Parathyroid adenoma (tissue), 2 donors: ENCODE measurements at regions not wholly inside any gene's neighbourhood (a gene's known extent, or its start where the extent isn't known, plus 50 kb on each side); places are given as distances from the start of the nearest gene placed in this dataset.
"Not testable (repeated sequence)": the region's sequence is repeated elsewhere in the genome, so short reads cannot be mapped to it uniquely, and the experiment has no call there.

ENCODE experiments used
- H2AFZ ChIP-seq: fragments of 300-600 bp; sonication (generic); one replicate; pipeline ENCODE4 v1.7.0; 2017; ENCODE audit warnings: antibody characterized with exemption, mild to moderate bottlenecking
- H3K27ac ChIP-seq: fragments of 300-600 bp; sonication (generic); one replicate; pipeline ENCODE4 v1.7.0; 2017
- H3K27me3 ChIP-seq: fragments of 300-600 bp; sonication (generic); one replicate; pipeline ENCODE4 v1.7.0; 2017; ENCODE audit warnings: low read length; ENCODE audit not compliant: control insufficient read depth, insufficient read depth
- H3K36me3 ChIP-seq: fragments of 300-600 bp; sonication (generic); one replicate; pipeline ENCODE4 v1.7.0; 2017; ENCODE audit warnings: low read length; ENCODE audit not compliant: control insufficient read depth, insufficient read depth
- H3K4me1 ChIP-seq: fragments of 300-600 bp; sonication (generic); one replicate; pipeline ENCODE4 v1.7.0; 2017; ENCODE audit warnings: control low read depth
- H3K4me2 ChIP-seq: fragments of 300-600 bp; sonication (generic); one replicate; pipeline ENCODE4 v1.7.0; 2017; ENCODE audit warnings: low read length
- H3K4me3 ChIP-seq: fragments of 300-600 bp; sonication (generic); one replicate; pipeline ENCODE4 v1.7.0; 2017; ENCODE audit warnings: low read depth, low read length
- H3K79me2 ChIP-seq: fragments of 300-600 bp; sonication (generic); one replicate; pipeline ENCODE4 v1.7.0; 2017; ENCODE audit warnings: control low read depth
- H3K9ac ChIP-seq: fragments of 300-600 bp; sonication (generic); one replicate; pipeline ENCODE4 v1.7.0; 2017; ENCODE audit warnings: mild to moderate bottlenecking
- H3K9me3 ChIP-seq: fragments of 300-600 bp; sonication (generic); one replicate; pipeline ENCODE4 v1.7.0; 2017; ENCODE audit warnings: low read length; ENCODE audit not compliant: control insufficient read depth
- CTCF ChIP-seq: fragments of 300-600 bp; sonication (generic); IDR thresholded peaks from one replicate; pipeline ENCODE4 v1.7.0; 2017; ENCODE audit warnings: antibody characterized with exemption, mild to moderate bottlenecking
- donor health status: primary hyperparathyroidism.

- no peaks in the 10 kb centered on the region for H3K79me2 ChIP-seq
- H3K36me3 ChIP-seq, result no peaks in the 10 kb centered on the region
- H3K9me3 ChIP-seq, result no peaks in the 10 kb centered on the region
- H3K4me2 ChIP-seq, result no peak overlapping the region
- H3K9ac ChIP-seq, result no peak overlapping the region
- H3K4me3 ChIP-seq, result no peak overlapping the region
- no peak overlapping the region for H3K27ac ChIP-seq
- no peaks in the 10 kb centered on the region for H3K4me1 ChIP-seq
- H2AFZ ChIP-seq, result no peak overlapping the region
- TF ChIP-seq CTCF, result no peak
- no peaks in the 10 kb centered on the region for H3K27me3 ChIP-seq
Measured at GRCh38 chr3:103554451-103554850, 1119.6 kb downstream of the ZPLD1 start.

- H3K36me3 ChIP-seq, H3K27ac ChIP-seq, H3K9ac ChIP-seq, H3K4me1 ChIP-seq, H3K79me2 ChIP-seq, H3K4me2 ChIP-seq, H3K27me3 ChIP-seq, H3K4me3 ChIP-seq, H3K9me3 ChIP-seq, H2AFZ ChIP-seq: not testable (repeated sequence)
Measured at GRCh38 chr3:103564116-103564515, 1129.3 kb downstream of the ZPLD1 start.

GRCh38 chr3:103585809-103586208 is 1151.0 kb downstream of the ZPLD1 start:
- H3K79me2 ChIP-seq, result no peaks in the 10 kb centered on the region
- no peak overlapping the region for H3K27ac ChIP-seq
- H3K27me3 ChIP-seq, result no peaks in the 10 kb centered on the region
- no peaks in the 10 kb centered on the region for H3K9me3 ChIP-seq
- no peak overlapping the region for H3K4me2 ChIP-seq
- no peak for TF ChIP-seq CTCF
- H3K4me3 ChIP-seq, result no peak overlapping the region
- no peak overlapping the region for H2AFZ ChIP-seq
- no peaks in the 10 kb centered on the region for H3K4me1 ChIP-seq
- H3K9ac ChIP-seq, result no peak overlapping the region
- no peaks in the 10 kb centered on the region for H3K36me3 ChIP-seq

GRCh38 chr3:103589770-103590169 is 1155.0 kb downstream of the ZPLD1 start:
- no peak overlapping the region for H3K4me3 ChIP-seq
- no peak overlapping the region for H3K4me2 ChIP-seq
- no peaks in the 10 kb centered on the region for H3K9me3 ChIP-seq
- no peaks in the 10 kb centered on the region for H3K4me1 ChIP-seq
- no peak overlapping the region for H3K9ac ChIP-seq
- no peaks in the 10 kb centered on the region for H3K79me2 ChIP-seq
- H3K27me3 ChIP-seq, result no peaks in the 10 kb centered on the region
- no peak overlapping the region for H2AFZ ChIP-seq
- TF ChIP-seq CTCF, result no peak
- H3K36me3 ChIP-seq, result no peaks in the 10 kb centered on the region
- H3K27ac ChIP-seq, result no peak overlapping the region

- H3K4me3 ChIP-seq, result no peak overlapping the region
- no peak overlapping the region for H3K9ac ChIP-seq
- TF ChIP-seq CTCF, result no peak
- no peaks in the 10 kb centered on the region for H3K9me3 ChIP-seq
- no peaks in the 10 kb centered on the region for H3K27me3 ChIP-seq
- no peaks in the 10 kb centered on the region for H3K36me3 ChIP-seq
- no peak overlapping the region for H3K27ac ChIP-seq
- no peak overlapping the region for H3K4me2 ChIP-seq
- no peaks in the 10 kb centered on the region for H3K79me2 ChIP-seq
- H3K4me1 ChIP-seq, result no peaks in the 10 kb centered on the region
- H2AFZ ChIP-seq, result no peak overlapping the region
Measured at GRCh38 chr3:103600844-103601243, 1166.0 kb downstream of the ZPLD1 start.
